ENCODE measurements at regions not wholly inside any gene's neighbourhood (a gene's known extent, or its start where the extent isn't known, plus 50 kb on each side); places are given as distances from the start of the nearest gene placed in this dataset.

- no peak for DNase-seq
- Mint-ChIP-seq H3K4me3 (no peak overlapping the region), H3K4me1 (ENCODE audit: low read depth) (peaks cover 6% of the 10 kb centered on the region; the same call in 1 of the 2 replicates), H3K27ac (no peak overlapping the region), H3K36me3 (ENCODE audit: low read depth) (0 out of 2 replicates have a peak, but pooled peaks cover 4% of the 10 kb centered on the region), H3K27me3 (ENCODE audit: insufficient read depth) (peaks cover 5% of the 10 kb centered on the region), H3K9me3 (peaks cover 5% of the 10 kb centered on the region)
- TF ChIP-seq, protein P1, sequence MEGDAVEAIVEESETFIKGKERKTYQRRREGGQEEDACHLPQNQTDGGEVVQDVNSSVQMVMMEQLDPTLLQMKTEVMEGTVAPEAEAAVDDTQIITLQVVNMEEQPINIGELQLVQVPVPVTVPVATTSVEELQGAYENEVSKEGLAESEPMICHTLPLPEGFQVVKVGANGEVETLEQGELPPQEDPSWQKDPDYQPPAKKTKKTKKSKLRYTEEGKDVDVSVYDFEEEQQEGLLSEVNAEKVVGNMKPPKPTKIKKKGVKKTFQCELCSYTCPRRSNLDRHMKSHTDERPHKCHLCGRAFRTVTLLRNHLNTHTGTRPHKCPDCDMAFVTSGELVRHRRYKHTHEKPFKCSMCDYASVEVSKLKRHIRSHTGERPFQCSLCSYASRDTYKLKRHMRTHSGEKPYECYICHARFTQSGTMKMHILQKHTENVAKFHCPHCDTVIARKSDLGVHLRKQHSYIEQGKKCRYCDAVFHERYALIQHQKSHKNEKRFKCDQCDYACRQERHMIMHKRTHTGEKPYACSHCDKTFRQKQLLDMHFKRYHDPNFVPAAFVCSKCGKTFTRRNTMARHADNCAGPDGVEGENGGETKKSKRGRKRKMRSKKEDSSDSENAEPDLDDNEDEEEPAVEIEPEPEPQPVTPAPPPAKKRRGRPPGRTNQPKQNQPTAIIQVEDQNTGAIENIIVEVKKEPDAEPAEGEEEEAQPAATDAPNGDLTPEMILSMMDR (IDR thresholded peaks at IDR 0.05) = no peak
Measured at GRCh38 chr6:169406804-169407203, 153.2 kb upstream of the THBS2 start.

DNA sequence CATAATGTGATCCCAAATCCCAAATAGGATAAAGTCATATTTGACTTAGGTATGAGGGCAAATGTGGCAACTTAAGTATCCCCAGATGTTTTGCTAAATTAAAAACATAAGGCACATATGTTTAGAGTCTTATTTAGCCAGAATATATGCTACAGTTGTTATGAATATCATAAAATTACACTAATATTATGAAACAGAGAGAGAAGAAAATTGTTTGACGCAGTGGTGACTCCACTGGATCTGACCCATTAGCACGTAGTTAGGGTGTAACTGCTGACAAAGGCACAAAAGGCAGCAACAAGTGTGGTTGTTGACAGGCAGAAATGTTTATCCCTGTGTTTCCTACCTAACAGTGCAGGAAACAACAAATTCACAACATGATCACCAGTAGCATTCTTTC, 152.4 kb upstream of the THBS2 start:
- H3K27ac Mint-ChIP-seq = no peak overlapping the region
- peaks cover 6% of the 10 kb centered on the region; the same call in 1 of the 2 replicates for H3K4me1 Mint-ChIP-seq (ENCODE audit: low read depth)
- H3K36me3 Mint-ChIP-seq (ENCODE audit: low read depth) = 0 out of 2 replicates have a peak, but pooled peaks cover 4% of the 10 kb centered on the region
- H3K27me3 Mint-ChIP-seq (ENCODE audit: insufficient read depth) = peaks cover 3% of the 10 kb centered on the region; the same call in 1 of the 2 replicates
- TF ChIP-seq, protein P1 (IDR thresholded peaks at IDR 0.05) = no peak
- no peak overlapping the region for H3K4me3 Mint-ChIP-seq
- no peak for DNase-seq
- H3K9me3 Mint-ChIP-seq = peaks cover 5% of the 10 kb centered on the region

DNA sequence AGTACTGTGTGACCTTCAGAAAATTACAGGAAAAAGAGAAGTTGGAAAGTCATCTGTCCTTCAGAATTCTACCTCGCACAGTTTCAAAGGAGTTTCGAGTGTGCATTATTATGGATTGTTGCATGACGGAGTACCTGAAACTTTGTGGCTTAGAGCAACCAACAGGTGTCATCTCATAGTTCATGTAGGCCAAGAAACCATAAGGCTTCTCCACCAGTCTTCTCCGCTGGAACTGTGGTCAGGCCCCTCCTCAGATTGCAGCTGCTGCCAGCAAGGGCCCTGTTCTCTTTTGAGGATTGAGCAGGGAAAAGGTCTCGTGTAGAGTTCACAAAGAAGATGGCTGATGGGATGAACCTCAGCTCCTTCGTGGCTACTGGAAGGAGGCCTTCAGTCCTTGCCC, 151.2 kb upstream of the THBS2 start:
- Mint-ChIP-seq H3K4me3 (no peak overlapping the region), H3K36me3 (ENCODE audit: low read depth) (no peaks in the 10 kb centered on the region), H3K27ac (no peak overlapping the region), H3K9me3 (peaks cover 3% of the 10 kb centered on the region), H3K27me3 (ENCODE audit: insufficient read depth) (no peaks in the 10 kb centered on the region; the same call in 1 of the 2 replicates), H3K4me1 (ENCODE audit: low read depth) (peaks cover 2% of the 10 kb centered on the region; the same call in 1 of the 2 replicates)
- TF ChIP-seq, protein P1 (IDR thresholded peaks at IDR 0.05) = no peak
- DNase-seq = no peak

GRCh38 chr6:169398342-169399105, 144.9 kb upstream of the THBS2 start:
- Mint-ChIP-seq H3K27me3 (ENCODE audit: insufficient read depth) (peaks cover 13% of the 10 kb centered on the region), H3K4me1 (ENCODE audit: low read depth) (peaks cover 15% of the 10 kb centered on the region), H3K4me3 (no peak overlapping the region), H3K9me3 (no peaks in the 10 kb centered on the region), H3K36me3 (ENCODE audit: low read depth) (no peaks in the 10 kb centered on the region), H3K27ac (no peak overlapping the region)
- DNase-seq = no peak
- TF ChIP-seq, protein P1 (IDR thresholded peaks at IDR 0.05) = no peak

DNA sequence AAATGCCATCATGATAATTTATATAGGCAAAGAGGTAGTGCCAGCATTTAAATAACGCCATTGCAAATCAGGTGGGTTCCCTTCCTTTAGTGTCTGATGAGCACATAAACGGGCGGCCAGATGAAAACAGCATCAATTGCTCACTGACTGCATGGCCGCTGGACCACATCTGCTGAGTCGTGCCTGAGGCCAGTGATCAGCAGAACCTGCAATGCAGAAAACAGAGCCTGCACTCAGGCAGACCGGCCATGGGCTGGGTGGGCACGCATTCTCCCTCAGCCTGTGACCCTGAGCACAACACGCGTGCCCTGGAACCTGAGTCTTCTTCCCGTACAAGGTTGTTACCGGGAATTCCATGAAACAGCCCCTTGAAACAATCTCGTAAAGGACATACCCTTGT, 144.0 kb upstream of the THBS2 start:
- TF ChIP-seq, protein P1 (IDR thresholded peaks at IDR 0.05) = no peak
- no peaks in the 10 kb centered on the region for H3K9me3 Mint-ChIP-seq
- no peak overlapping the region for H3K4me3 Mint-ChIP-seq
- no peak for DNase-seq
- H3K36me3 Mint-ChIP-seq (ENCODE audit: low read depth) = no peaks in the 10 kb centered on the region
- peaks cover 13% of the 10 kb centered on the region for H3K27me3 Mint-ChIP-seq (ENCODE audit: insufficient read depth)
- H3K4me1 Mint-ChIP-seq (ENCODE audit: low read depth) = peaks cover 15% of the 10 kb centered on the region
- H3K27ac Mint-ChIP-seq = no peak overlapping the region

Measured in HFFc6 (cell line).